A673 (cell line): ENCODE measurements at regions not wholly inside any gene's neighbourhood (a gene's known extent, or its start where the extent isn't known, plus 50 kb on each side); places are given as distances from the start of the nearest gene placed in this dataset.

Experiments used
- EZH2 ChIP-seq: fragments of 200-600 bp; sonication (generic); IDR thresholded peaks from 2 replicates; pipeline ENCODE4 v1.6.1; 2017; ENCODE audit warnings: borderline replicate concordance, low read depth, mild to moderate bottlenecking, mixed read lengths, antibody characterized with exemption, low read length; ENCODE audit not compliant: poor library complexity, severe bottlenecking
- TF ChIP-seq, protein P1 (sequence below): fragments of 300-800, 200-600 bp; sonication (generic); conservative IDR thresholded peaks from 2 replicates; pipeline ENCODE4 v1.5.1; 2017; ENCODE audit warnings: low read depth, mild to moderate bottlenecking, antibody characterized with exemption, low read length, moderate library complexity, mixed read lengths

DNA sequence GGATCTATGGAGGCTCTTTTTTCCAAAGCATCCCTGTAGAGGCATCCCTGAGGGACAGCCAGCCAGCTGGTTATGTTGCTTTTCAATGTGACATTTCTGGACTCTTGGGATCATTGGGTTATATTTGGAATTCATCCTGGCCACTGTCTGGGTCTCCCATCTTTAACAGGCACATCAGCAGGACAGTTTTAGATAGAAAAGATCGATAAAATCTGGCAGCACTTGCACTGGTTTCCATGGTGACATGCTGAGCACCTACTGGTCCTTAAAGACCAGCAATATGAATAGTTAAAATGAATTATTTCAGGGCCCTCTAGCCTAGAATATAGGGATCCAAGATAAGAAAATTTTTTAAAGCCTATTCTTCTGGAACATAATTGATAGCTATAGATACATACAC is 151.6 kb downstream of the KDR start:
- TF ChIP-seq, protein P1, sequence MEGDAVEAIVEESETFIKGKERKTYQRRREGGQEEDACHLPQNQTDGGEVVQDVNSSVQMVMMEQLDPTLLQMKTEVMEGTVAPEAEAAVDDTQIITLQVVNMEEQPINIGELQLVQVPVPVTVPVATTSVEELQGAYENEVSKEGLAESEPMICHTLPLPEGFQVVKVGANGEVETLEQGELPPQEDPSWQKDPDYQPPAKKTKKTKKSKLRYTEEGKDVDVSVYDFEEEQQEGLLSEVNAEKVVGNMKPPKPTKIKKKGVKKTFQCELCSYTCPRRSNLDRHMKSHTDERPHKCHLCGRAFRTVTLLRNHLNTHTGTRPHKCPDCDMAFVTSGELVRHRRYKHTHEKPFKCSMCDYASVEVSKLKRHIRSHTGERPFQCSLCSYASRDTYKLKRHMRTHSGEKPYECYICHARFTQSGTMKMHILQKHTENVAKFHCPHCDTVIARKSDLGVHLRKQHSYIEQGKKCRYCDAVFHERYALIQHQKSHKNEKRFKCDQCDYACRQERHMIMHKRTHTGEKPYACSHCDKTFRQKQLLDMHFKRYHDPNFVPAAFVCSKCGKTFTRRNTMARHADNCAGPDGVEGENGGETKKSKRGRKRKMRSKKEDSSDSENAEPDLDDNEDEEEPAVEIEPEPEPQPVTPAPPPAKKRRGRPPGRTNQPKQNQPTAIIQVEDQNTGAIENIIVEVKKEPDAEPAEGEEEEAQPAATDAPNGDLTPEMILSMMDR: no peak
- TF ChIP-seq EZH2: no peak
